ENCODE measurements at regions not wholly inside any gene's neighbourhood (a gene's known extent, or its start where the extent isn't known, plus 50 kb on each side); places are given as distances from the start of the nearest gene placed in this dataset.

- Histone ChIP-seq H3K4me2 (ENCODE audit: low read depth, low read length, poor library complexity, severe bottlenecking) (no peak overlapping the region), H3F3A (ENCODE audit: low read depth) (no peaks in the 10 kb centered on the region), H3K9ac (ENCODE audit: low read depth, low read length, poor library complexity, severe bottlenecking) (no peak overlapping the region), H3K9me3 (ENCODE audit: insufficient read depth, low read depth, low read length) (no peaks in the 10 kb centered on the region), H2AFZ (ENCODE audit: low read length) (no peak overlapping the region), H4K20me1 (ENCODE audit: insufficient read depth, low read length, poor library complexity, severe bottlenecking) (no peaks in the 10 kb centered on the region), H3K9me2 (replicated peaks; ENCODE audit: low read depth, low read length) (no peaks in the 10 kb centered on the region), H3K36me3 (ENCODE audit: insufficient read depth, low read length) (no peaks in the 10 kb centered on the region), H3K4me1 (ENCODE audit: insufficient read depth, low read length, poor library complexity, severe bottlenecking) (no peaks in the 10 kb centered on the region), H3K4me3 (ENCODE audit: low read length, poor library complexity, severe bottlenecking) (no peak overlapping the region), H3K79me2 (ENCODE audit: insufficient read depth, low read length) (no peaks in the 10 kb centered on the region), H3K27me3 (ENCODE audit: insufficient read depth, low read length, poor library complexity, severe bottlenecking) (no peaks in the 10 kb centered on the region)
- TF ChIP-seq EZH2phosphoT487 (IDR thresholded peaks at IDR 0.05; ENCODE audit: borderline replicate concordance) (no peak), CTCF (conservative IDR thresholded peaks at IDR 0.05; ENCODE audit: low read length) (no peak)
These were observed 446.5 kb downstream of the KCNJ2 start for GRCh38 chr17:70615831-70616230.

DNA sequence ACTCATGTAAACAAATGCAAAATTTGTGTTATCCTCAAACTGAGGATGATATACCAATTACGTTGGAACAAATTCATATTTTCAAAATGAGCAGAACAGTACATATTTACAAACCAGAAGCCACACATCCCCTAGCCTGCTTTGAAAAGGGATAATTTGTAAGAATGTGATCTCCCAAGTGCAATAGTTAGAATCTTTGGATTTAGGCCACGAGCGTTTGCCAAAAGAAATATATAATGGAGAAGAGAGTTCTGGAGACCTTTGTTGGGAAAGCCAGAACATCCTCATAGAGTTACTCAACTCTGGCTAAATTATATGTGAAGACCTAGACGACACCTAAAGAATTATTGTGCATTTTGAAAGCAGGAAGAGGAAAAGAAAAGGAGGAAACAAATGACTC, 449.3 kb downstream of the KCNJ2 start:
- Histone ChIP-seq H3K79me2 (ENCODE audit: insufficient read depth, low read length) (no peaks in the 10 kb centered on the region), H3K4me3 (ENCODE audit: low read length, poor library complexity, severe bottlenecking) (no peak overlapping the region), H3K9ac (ENCODE audit: low read depth, low read length, poor library complexity, severe bottlenecking) (no peak overlapping the region), H3K4me1 (ENCODE audit: insufficient read depth, low read length, poor library complexity, severe bottlenecking) (no peaks in the 10 kb centered on the region), H3K27me3 (ENCODE audit: insufficient read depth, low read length, poor library complexity, severe bottlenecking) (no peaks in the 10 kb centered on the region), H3K4me2 (ENCODE audit: low read depth, low read length, poor library complexity, severe bottlenecking) (no peak overlapping the region), H4K20me1 (ENCODE audit: insufficient read depth, low read length, poor library complexity, severe bottlenecking) (no peaks in the 10 kb centered on the region), H3F3A (ENCODE audit: low read depth) (no peaks in the 10 kb centered on the region), H3K36me3 (ENCODE audit: insufficient read depth, low read length) (no peaks in the 10 kb centered on the region), H3K9me3 (ENCODE audit: insufficient read depth, low read depth, low read length) (no peaks in the 10 kb centered on the region), H3K9me2 (replicated peaks; ENCODE audit: low read depth, low read length) (no peaks in the 10 kb centered on the region), H2AFZ (ENCODE audit: low read length) (no peak overlapping the region)
- no peak for TF ChIP-seq EZH2phosphoT487 (IDR thresholded peaks at IDR 0.05; ENCODE audit: borderline replicate concordance)

- no peak overlapping the region for H3K4me3 ChIP-seq (ENCODE audit: low read length, poor library complexity, severe bottlenecking)
- no peak overlapping the region for H2AFZ ChIP-seq (ENCODE audit: low read length)
- H3K9me2 ChIP-seq (replicated peaks; ENCODE audit: low read depth, low read length) = no peaks in the 10 kb centered on the region
- H3K27me3 ChIP-seq (ENCODE audit: insufficient read depth, low read length, poor library complexity, severe bottlenecking) = no peaks in the 10 kb centered on the region
- no peaks in the 10 kb centered on the region for H3F3A ChIP-seq (ENCODE audit: low read depth)
- no peaks in the 10 kb centered on the region for H3K9me3 ChIP-seq (ENCODE audit: insufficient read depth, low read depth, low read length)
- H3K79me2 ChIP-seq (ENCODE audit: insufficient read depth, low read length) = no peaks in the 10 kb centered on the region
- no peak overlapping the region for H3K9ac ChIP-seq (ENCODE audit: low read depth, low read length, poor library complexity, severe bottlenecking)
- H3K4me2 ChIP-seq (ENCODE audit: low read depth, low read length, poor library complexity, severe bottlenecking) = no peak overlapping the region
- H3K4me1 ChIP-seq (ENCODE audit: insufficient read depth, low read length, poor library complexity, severe bottlenecking) = no peaks in the 10 kb centered on the region
- no peaks in the 10 kb centered on the region for H4K20me1 ChIP-seq (ENCODE audit: insufficient read depth, low read length, poor library complexity, severe bottlenecking)
- TF ChIP-seq EZH2phosphoT487 (IDR thresholded peaks at IDR 0.05; ENCODE audit: borderline replicate concordance) (no peak), CTCF (conservative IDR thresholded peaks at IDR 0.05; ENCODE audit: low read length) (no peak)
- no peaks in the 10 kb centered on the region for H3K36me3 ChIP-seq (ENCODE audit: insufficient read depth, low read length)
These were observed 452.2 kb downstream of the KCNJ2 start for GRCh38 chr17:70621566-70621965.

Data from Loucy (cell line).